ENCODE measurements at regions not wholly inside any gene's neighbourhood (a gene's known extent, or its start where the extent isn't known, plus 50 kb on each side); places are given as distances from the start of the nearest gene placed in this dataset.

DNA sequence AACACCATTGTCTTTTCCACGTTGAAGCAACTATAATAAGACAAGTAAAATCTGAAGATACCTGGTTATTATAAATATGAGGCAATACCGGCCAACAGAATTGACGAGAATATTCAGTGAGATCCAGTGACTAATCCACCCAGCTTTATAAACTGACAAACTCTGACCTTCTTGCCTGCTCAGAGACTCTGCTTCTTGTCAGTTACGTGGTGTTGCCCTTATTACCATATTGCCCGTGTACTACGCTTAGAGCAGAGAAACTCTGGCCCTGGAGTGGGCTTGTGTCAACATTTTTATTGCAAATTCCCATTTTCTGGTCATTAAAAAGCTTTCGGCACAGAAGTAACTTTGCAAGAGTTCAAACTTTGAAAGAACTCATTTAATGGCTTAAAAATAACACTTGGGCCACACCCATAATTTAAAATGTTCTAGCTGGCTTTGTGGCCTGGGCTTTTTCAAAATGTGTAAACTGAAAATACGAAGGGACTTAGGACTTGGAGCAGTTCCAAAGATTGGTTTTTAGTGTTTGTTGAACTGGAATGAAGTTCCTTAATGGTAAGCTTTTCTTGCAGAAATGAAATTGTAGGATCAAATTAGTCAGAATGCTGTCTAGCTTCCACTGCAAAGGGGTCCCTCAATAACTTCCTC lies 266.2 kb downstream of the LMO4 start:
- intact Hi-C loops (cut with DNase I; ENCODE audit: low total_unique reads) (no loop called here), in situ Hi-C loops (cut with MboI; ENCODE audit: low pct_ligation_motif_present in 1 of 4, low pct_unique_long_range_greater_than_20kb in 1 of 4, low sequenced_read_pairs in 3 of 4) (no loop called here)
- Histone ChIP-seq H3K4me1 (peaks cover under 1 to 28% (median 10%) of the 10 kb centered on the region in 4 donors), H3K27ac (peak overlapping the region; percentile 64 to 78 (median 76)), H3K4me3 (peak overlapping the region in 1 of 4 donors; percentile 2), H3K36me3 (no peaks in the 10 kb centered on the region), H3K27me3 (no peaks in the 10 kb centered on the region), H3K9me3 (no peaks in the 10 kb centered on the region)
- 24 to 25% methylated on average over 7 to 8 of the region's 8 CpGs for WGBS, 2 donors (ENCODE audit: low coverage in 1 of 2)
- no peak for DNase-seq
- TF ChIP-seq POLR2A (IDR thresholded peaks at IDR 0.05) (no peak), POLR2AphosphoS5 (IDR thresholded peaks at IDR 0.05) (peak in 2 of 3 donors; percentile 26 to 27), EP300 (IDR thresholded peaks at IDR 0.05; ENCODE audit: low read depth) (no peak)
- TF ChIP-seq, protein P1, sequence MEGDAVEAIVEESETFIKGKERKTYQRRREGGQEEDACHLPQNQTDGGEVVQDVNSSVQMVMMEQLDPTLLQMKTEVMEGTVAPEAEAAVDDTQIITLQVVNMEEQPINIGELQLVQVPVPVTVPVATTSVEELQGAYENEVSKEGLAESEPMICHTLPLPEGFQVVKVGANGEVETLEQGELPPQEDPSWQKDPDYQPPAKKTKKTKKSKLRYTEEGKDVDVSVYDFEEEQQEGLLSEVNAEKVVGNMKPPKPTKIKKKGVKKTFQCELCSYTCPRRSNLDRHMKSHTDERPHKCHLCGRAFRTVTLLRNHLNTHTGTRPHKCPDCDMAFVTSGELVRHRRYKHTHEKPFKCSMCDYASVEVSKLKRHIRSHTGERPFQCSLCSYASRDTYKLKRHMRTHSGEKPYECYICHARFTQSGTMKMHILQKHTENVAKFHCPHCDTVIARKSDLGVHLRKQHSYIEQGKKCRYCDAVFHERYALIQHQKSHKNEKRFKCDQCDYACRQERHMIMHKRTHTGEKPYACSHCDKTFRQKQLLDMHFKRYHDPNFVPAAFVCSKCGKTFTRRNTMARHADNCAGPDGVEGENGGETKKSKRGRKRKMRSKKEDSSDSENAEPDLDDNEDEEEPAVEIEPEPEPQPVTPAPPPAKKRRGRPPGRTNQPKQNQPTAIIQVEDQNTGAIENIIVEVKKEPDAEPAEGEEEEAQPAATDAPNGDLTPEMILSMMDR (IDR thresholded peaks at IDR 0.05): no peak

DNA sequence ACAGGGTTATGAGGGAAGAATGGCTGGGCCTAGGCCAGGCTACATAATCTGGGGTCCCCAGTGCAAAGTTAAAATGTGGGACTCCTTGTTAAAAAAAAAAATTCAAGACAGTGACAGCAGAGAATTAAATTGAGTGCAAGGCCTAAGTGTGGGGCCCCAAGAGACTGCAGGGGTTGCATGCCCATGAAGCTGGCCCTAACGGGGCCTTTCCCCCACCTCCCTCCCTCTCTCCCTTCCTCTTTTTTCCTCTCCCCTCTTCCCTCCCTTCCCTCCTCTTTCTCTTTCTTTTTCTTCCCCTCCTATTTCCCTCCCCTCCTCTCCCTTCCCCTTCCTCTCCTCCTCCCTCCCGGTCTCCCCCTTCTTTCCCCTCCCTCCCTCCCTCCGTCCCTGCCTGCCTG lies 266.7 kb downstream of the LMO4 start:
- H3K9me3 ChIP-seq: no peaks in the 10 kb centered on the region
- H3K4me3 ChIP-seq: peak overlapping the region in 1 of 4 donors; percentile 2
- peak overlapping the region; percentile 64 to 78 (median 76) for H3K27ac ChIP-seq
- intact Hi-C loops (cut with DNase I; ENCODE audit: low total_unique reads): no loop called here
- H3K36me3 ChIP-seq: no peaks in the 10 kb centered on the region
- 59 to 63% methylated on average over 3 of the region's 3 CpGs for WGBS, 2 donors (ENCODE audit: low coverage in 1 of 2)
- no peak for DNase-seq
- TF ChIP-seq, protein P1 (IDR thresholded peaks at IDR 0.05): no peak
- in situ Hi-C loops (cut with MboI; ENCODE audit: low pct_ligation_motif_present in 1 of 4, low pct_unique_long_range_greater_than_20kb in 1 of 4, low sequenced_read_pairs in 3 of 4): no loop called here
- no peaks in the 10 kb centered on the region for H3K27me3 ChIP-seq
- peaks cover 6 to 28% (median 10%) of the 10 kb centered on the region in 4 donors for H3K4me1 ChIP-seq

GRCh38 chr1:87598429-87598828 lies 269.7 kb downstream of the LMO4 start:
- Histone ChIP-seq H3K27ac (no peak overlapping the region), H3K9me3 (no peaks in the 10 kb centered on the region), H3K4me3 (no peak overlapping the region), H3K4me1 (peaks cover 6 to 20% (median 12%) of the 10 kb centered on the region in 4 donors), H3K27me3 (no peaks in the 10 kb centered on the region), H3K36me3 (no peaks in the 10 kb centered on the region)
- intact Hi-C loops (cut with DNase I; ENCODE audit: low total_unique reads): no loop called here
- DNase-seq: no peak
- TF ChIP-seq POLR2AphosphoS5 (IDR thresholded peaks at IDR 0.05) (no peak), POLR2A (IDR thresholded peaks at IDR 0.05) (no peak), EP300 (IDR thresholded peaks at IDR 0.05; ENCODE audit: low read depth) (no peak)
- TF ChIP-seq, protein P1 (IDR thresholded peaks at IDR 0.05): no peak
- in situ Hi-C loops (cut with MboI; ENCODE audit: low pct_ligation_motif_present in 1 of 4, low pct_unique_long_range_greater_than_20kb in 1 of 4, low sequenced_read_pairs in 3 of 4): no loop called here
- WGBS, 2 donors (ENCODE audit: low coverage in 1 of 2): 81% methylated on average over 3 of the region's 3 CpGs; no CpG with 5 or more reads in 1 of the 2 donors

- TF ChIP-seq EP300 (IDR thresholded peaks at IDR 0.05; ENCODE audit: low read depth) (no peak), POLR2A (IDR thresholded peaks at IDR 0.05) (no peak), POLR2AphosphoS5 (IDR thresholded peaks at IDR 0.05) (no peak)
- TF ChIP-seq, protein P1 (IDR thresholded peaks at IDR 0.05): no peak
- WGBS, 2 donors (ENCODE audit: low coverage in 1 of 2): 71 to 78% methylated on average over 1 to 2 of the region's 2 CpGs
- Histone ChIP-seq H3K36me3 (no peaks in the 10 kb centered on the region), H3K27ac (no peak overlapping the region), H3K27me3 (no peaks in the 10 kb centered on the region), H3K4me1 (peaks cover 6 to 11% (median 10%) of the 10 kb centered on the region in 4 donors), H3K4me3 (no peak overlapping the region), H3K9me3 (no peaks in the 10 kb centered on the region)
- in situ Hi-C loops (cut with MboI; ENCODE audit: low pct_ligation_motif_present in 1 of 4, low pct_unique_long_range_greater_than_20kb in 1 of 4, low sequenced_read_pairs in 3 of 4) (no loop called here), intact Hi-C loops (cut with DNase I; ENCODE audit: low total_unique reads) (no loop called here)
- no peak for DNase-seq
Observed at GRCh38 chr1:87599569-87599968, 270.9 kb downstream of the LMO4 start.
